DMS 273 treated with DMSO at 0.1 percent for 48 hours (cell line): ENCODE measurements at regions not wholly inside any gene's neighbourhood (a gene's known extent, or its start where the extent isn't known, plus 50 kb on each side); places are given as distances from the start of the nearest gene placed in this dataset.
"Not testable (repeated sequence)": the region's sequence is repeated elsewhere in the genome, so short reads cannot be mapped to it uniquely, and the experiment has no call there.

ENCODE experiments used
- DNase-seq: peaks from one replicate; lab custom pipeline; 2025; lab: John Stamatoyannopoulos, UW

- no peak for DNase-seq
Measured at GRCh38 chr16:51538707-51539498, 387.8 kb upstream of the SALL1 start.

DNA sequence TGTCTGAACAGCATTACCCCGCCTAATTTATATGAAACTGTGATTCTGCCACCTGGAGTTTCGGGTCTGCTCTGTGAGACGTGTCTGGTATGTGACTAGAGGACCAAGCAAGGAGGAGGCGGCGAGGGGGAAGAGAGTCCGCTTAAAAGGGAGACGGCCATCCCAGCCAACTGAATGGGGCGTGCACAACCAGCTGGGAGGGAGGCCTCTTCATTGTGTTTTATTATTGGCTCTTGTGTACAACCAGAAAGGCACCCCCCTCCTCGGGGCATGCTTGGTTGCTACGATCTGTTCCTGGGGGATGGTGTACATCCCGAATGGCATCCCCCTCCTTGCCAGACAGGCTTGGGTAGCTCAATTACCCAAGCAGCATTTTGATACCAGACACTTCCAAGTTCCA is 384.5 kb upstream of the SALL1 start:
- DNase-seq: no peak

GRCh38 chr16:51532551-51532950 is 381.5 kb upstream of the SALL1 start:
- DNase-seq: no peak

DNA sequence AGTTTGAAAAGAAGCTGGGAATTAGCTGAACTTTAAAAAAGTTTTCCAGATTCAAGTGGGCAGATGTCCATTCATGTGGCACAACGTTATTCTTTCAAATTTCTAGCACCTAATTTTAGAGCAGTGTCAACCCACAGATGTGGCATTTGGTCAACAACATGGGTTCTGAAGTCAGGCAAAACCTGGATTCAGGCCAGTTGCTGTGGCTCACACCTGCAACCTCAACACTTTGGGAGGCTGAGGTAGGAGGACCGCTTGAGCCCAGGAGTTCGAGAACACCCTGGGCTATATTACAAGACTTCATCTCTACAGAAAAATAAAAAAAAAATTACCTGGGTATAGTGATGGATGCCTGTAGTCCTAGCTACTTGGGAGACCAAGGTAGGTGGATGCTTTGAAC is 380.2 kb upstream of the SALL1 start:
- no peak for DNase-seq

DNA sequence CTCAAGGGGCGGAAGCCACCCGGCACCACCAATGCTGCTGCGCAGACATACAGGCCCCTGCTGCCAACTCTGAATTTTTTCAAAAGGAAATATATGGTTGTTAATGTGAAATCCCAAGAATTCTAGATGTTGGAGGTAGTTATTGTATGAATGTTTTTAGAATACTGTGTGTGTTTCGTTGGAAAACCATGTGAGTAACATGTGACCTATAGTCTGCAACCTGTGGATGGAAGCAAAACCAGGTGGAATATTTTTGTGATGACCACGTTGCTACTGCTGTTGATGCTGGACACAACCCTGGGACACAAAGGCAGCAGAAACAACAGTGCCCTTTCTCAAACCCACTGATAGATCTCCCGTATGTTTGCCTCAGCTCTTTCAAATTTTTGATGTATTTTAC is 376.3 kb upstream of the SALL1 start:
- DNase-seq: no peak

- no peak for DNase-seq
Measured at GRCh38 chr16:51526621-51527020, 375.6 kb upstream of the SALL1 start.

DNA sequence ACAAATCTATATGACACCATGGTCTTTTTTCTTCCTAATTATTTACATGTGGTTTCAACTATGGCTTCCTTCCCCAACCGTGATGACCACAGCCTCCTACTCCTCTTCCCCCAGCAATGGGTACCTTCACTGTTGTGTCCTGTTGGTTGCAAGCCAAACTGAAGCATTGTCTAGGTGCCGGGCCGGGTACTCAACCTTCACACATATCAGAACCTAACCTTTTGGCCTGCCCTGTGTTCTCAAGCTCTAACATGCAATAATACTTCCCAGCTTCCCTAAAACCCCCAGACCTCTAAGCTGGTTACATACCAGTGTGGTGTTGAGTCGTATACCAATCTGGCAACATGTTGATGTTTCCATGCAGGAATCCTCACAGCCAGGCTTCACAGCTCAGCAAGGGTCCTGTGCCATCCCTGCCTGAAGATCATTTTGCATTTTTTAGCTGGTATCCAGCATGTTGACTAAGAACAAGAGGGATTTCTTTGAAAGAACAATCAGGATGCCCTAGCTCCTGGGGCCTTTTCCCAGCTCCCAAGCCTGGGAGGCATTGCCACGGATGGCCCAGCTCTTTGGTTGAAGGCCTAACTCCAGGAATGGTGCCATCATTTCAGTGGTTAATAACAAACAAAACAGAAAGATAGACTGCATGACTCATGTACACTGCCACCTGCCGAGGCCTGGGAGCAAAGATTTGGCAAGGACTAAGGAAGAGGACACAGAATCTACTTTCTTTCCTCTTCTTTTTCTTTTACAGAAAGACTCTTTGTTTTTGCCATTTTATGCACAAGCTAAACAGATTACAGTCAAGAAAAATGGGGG is 373.7 kb upstream of the SALL1 start:
- DNase-seq: peak; percentile 67

DNA sequence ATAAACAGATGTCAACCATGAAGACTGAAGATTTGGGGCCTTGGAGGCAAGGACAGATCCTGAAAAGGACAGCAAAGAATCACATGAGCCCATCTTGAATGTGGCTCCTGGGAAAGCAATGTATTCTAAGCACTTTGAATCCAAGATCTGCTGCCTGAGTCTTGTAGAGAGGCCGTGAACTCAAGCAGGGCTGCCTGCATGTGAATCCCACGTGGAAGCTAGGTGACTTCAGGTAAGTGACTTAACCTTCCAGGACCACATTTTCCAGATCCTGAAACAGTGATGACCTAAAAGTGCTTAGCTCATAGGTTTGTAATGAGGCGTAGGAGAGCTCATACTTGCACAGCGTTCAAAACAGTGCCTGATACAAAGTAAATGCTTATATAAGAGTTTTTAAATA is 373.0 kb upstream of the SALL1 start:
- DNase-seq: no peak

DNA sequence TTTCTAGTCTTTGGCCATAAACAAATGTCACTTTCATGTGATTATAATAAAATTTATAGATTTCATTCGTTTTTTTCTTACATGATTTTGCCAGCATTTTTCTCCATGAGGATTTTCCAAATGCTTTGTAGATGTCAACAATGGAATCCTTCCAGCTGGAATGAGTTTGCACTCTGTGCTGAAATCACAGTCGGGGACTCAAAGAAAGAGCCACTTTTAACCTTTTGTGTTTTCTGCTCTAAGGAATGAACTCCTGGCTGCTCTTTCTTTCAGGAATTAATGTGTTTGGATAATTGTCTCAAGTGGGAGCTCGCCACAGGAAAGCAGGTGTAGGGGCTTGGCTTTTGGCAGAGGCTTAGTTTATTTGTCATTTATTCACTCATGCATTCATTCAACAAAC is 372.3 kb upstream of the SALL1 start:
- no peak for DNase-seq

DNA sequence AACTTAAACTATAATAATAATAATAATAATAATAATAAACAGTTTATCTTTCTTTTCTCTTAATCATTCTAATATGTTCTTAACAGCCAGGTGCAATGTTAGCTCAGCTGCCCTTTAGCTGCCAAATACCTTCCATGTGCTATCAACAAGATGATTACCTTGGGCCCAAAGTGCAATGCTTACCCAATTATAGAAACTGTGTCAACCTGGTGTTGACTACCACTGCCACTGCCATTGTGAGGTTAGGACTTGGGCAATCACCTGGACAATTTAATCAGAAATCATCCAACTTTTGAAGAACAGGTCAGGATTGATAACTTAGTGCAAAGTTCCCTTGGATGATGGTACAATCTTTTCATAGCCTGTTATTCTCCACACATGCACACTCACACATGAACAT is 371.8 kb upstream of the SALL1 start:
- no peak for DNase-seq

DNA sequence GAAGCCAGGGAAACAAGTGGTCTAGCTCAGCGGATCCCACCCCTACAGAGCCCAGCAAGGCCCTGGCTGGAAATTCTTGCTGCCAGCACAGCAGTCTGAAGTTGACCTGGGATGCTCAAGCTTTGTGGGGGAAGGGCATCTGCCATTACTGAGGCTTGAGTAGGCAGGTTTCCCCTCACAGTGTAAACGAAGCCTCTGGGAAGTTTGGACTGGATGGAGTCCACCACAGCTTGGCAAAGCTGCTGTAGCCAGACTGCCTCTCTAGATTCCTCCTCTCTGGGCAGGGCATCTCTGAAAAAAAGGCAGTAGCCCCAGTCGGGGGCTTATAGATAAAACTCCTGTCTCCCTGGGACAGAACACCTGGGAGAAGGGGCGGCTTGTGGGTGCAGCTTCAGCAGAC is 365.9 kb upstream of the SALL1 start:
- not testable (repeated sequence) for DNase-seq

- no peak for DNase-seq
Measured at GRCh38 chr16:51510416-51510815, 359.3 kb upstream of the SALL1 start.

GRCh38 chr16:51509336-51509735 is 358.3 kb upstream of the SALL1 start:
- DNase-seq: no peak

- DNase-seq: no peak
Measured at GRCh38 chr16:51508490-51509212, 357.6 kb upstream of the SALL1 start.

- no peak for DNase-seq
Measured at GRCh38 chr16:51507286-51507685, 356.2 kb upstream of the SALL1 start.

DNA sequence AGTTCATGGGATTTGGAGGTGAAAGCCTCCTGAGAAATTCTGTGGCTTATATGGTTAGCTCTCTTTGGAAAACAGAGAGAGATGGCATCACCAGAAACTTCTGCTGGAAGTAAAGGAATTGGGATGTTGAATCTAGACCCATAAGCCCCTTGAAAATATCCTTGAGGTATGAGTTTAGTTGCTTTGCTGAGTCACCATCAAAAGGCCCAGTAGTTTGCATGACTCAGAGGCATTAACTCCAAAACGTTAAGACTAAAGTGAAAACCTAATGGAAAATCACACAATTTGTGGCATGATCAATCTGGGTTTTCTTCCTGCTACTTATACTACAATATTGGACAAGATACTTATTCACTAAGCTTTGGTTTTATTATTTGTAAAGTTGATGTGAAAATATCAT is 349.2 kb upstream of the SALL1 start:
- DNase-seq: no peak

DNA sequence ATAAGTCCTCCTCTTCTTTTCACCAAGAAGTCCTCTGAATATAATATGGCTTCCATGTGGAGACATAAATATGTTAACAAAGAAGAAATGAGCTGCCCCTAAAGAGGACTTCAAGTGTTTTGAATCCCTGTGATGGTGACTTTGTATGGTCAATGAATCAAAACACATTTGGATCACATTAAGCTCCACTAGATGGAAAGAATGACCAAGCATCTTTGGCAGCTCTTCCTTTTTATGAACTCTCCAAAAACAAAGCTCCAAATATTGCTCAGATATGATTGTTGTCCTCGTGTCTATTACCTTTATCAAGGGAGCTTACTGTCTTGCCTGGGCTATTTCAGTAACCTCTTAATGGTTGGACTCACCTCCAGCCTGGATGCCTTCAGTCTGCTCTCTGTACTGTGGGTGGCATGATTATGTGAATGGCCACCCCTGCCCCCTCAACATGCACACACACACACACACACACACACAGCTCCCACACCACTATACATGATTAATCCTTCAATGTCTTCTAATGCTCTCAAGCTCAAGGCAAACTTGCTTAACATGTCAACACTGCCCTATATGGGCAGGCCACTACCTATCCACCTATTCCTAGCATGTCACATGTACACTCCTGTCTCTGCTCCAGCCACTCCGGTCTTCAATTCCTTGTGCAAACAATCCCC is 346.6 kb upstream of the SALL1 start:
- DNase-seq: no peak

DNA sequence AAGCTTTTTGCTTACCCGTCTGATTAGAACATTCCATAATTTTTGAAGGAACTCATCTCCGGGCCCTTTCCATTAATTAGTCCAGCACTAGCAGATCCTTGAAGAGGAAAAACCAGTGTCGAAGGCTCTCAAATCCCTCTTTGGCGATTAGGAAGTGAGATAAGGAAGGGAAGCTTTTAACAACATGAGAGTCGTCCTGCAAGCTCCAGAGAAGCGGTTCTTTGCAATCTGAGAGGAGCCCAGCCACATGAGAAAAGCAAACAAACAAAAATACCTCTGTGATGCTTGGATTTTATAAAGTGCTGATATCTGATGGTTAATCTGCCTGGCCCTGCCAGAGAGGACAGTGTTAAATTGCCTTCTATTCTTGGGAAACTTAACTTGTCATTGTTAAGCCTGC is 339.8 kb upstream of the SALL1 start:
- no peak for DNase-seq

GRCh38 chr16:51487880-51488279 is 336.8 kb upstream of the SALL1 start:
- DNase-seq: no peak

GRCh38 chr16:51474414-51475091 is 323.5 kb upstream of the SALL1 start:
- DNase-seq: no peak

GRCh38 chr16:51473091-51473490 is 322.0 kb upstream of the SALL1 start:
- no peak for DNase-seq

GRCh38 chr16:51470492-51470891 is 319.4 kb upstream of the SALL1 start:
- DNase-seq: no peak
